K562 (cell line): ENCODE measurements at regions not wholly inside any gene's neighbourhood (a gene's known extent, or its start where the extent isn't known, plus 50 kb on each side); places are given as distances from the start of the nearest gene placed in this dataset.

ENCODE experiments used
- ATAC-seq: fragments of 200-7000 bp; cut with Tn5 transposase; 3 replicates; pipeline ENCODE4 v1.9.1; 2020; ENCODE audit warnings: moderate library complexity
- BruUV-seq: library from RNA; stranded (reverse); fragments of 400-500 nt; replicated peaks from 2 replicates; lab custom pipeline; 2021; lab: Mats Ljungman, UMichigan
- CTCF ChIA-PET: fragments of 300-600 bp; formaldehyde crosslinking; extraction: SDS; loops from one replicate; lab custom pipeline; 2021; ENCODE audit warnings: low intra/inter-chr PET ratio; lab: Yijun Ruan, JAX
- POLR2A ChIA-PET: fragments of 300-600, 350-650 bp; sonication (Branson Sonifier 250); formaldehyde crosslinking; extraction: SDS; loops from one replicate; lab custom pipeline; 2021; ENCODE audit warnings: antibody characterized with exemption, inconsistent platforms; lab: Yijun Ruan, JAX
- DNase-seq, 4 experiments: peaks; one replicate each; pipeline versions ENCODE4 v3.0.0 to v3.0.0-alpha.2; 2011 to 2018; ENCODE audit warnings: low spot score in 3 of 4, mixed read lengths in 3 of 4; ENCODE audit errors: extremely low read depth in 1 of 4
- FAIRE-seq: peaks from 2 replicates; lab custom pipeline; 2011; peaks lifted over from hg19 to GRCh38; lab: Jason Lieb, UNC
- H2AFZ ChIP-seq: 2 replicates; pipeline ENCODE4 v1.6.0; 2011; ENCODE audit warnings: low read depth, low read length, control low read depth, inconsistent platforms
- H3K27ac ChIP-seq: fragments of 200-600 bp; 3 replicates; pipeline ENCODE4 v1.8.0; 2011; ENCODE audit warnings: low read depth, mild to moderate bottlenecking, control low read depth, inconsistent platforms, low read length, moderate library complexity, mixed read lengths; ENCODE audit errors: extremely low read depth
- H3K27me3 ChIP-seq, 2 experiments: fragments of 300-600 bp in 1 of 2; 2 replicates in 1 of 2; 3 replicates in 1 of 2; pipeline versions ENCODE4 v1.6.0 to v1.8.0; 2011; ENCODE audit warnings: inconsistent platforms in 2 of 2, low read length in 2 of 2, mild to moderate bottlenecking in 1 of 2, mixed read lengths in 1 of 2, moderate library complexity in 1 of 2; ENCODE audit not compliant: control insufficient read depth in 2 of 2, insufficient read depth in 2 of 2
- H3K36me3 ChIP-seq: fragments of 300-600 bp; 3 replicates; pipeline ENCODE4 v1.8.0; 2011; ENCODE audit warnings: mild to moderate bottlenecking, low read length, inconsistent platforms; ENCODE audit not compliant: control insufficient read depth, insufficient read depth
- H3K4me1 ChIP-seq, 2 experiments: fragments of 200-600 bp in 1 of 2; replicated peaks in 1 of 2; 2 replicates in 1 of 2; 3 replicates in 1 of 2; pipeline versions ENCODE4 v1.5.1 to v1.8.0; 2011; ENCODE audit warnings: inconsistent platforms in 2 of 2, low read length in 2 of 2, mild to moderate bottlenecking in 1 of 2, mixed read lengths in 1 of 2, moderate library complexity in 1 of 2; ENCODE audit not compliant: control insufficient read depth in 2 of 2, insufficient read depth in 2 of 2
- H3K4me2 ChIP-seq: 2 replicates; pipeline ENCODE4 v1.6.1; 2011; ENCODE audit warnings: low read length, control low read depth, inconsistent platforms, mixed read lengths; ENCODE audit not compliant: insufficient read depth
- H3K4me3 ChIP-seq: fragments of 200-600 bp; sonication (generic), shearing (Covaris generic); 2 replicates; pipeline ENCODE4 v1.5.1; 2016; ENCODE audit warnings: control low read depth, inconsistent platforms
- H3K79me2 ChIP-seq: fragments of 200-600 bp; 3 replicates; pipeline ENCODE4 v1.8.0; 2011; ENCODE audit warnings: low read length, inconsistent platforms; ENCODE audit not compliant: control insufficient read depth, insufficient read depth
- H3K9ac ChIP-seq, 2 experiments: 2 replicates each; pipeline versions ENCODE4 v1.6.0 to v1.6.1; 2011; ENCODE audit warnings: low read depth in 2 of 2, low read length in 2 of 2, control low read depth in 1 of 2, inconsistent platforms in 1 of 2, mild to moderate bottlenecking in 1 of 2, mixed read lengths in 1 of 2; ENCODE audit not compliant: insufficient read depth in 1 of 2
- H3K9me1 ChIP-seq: one replicate; pipeline ENCODE4 v1.6.0; 2011; ENCODE audit warnings: inconsistent platforms, mild to moderate bottlenecking, low read length, moderate library complexity; ENCODE audit not compliant: control insufficient read depth, insufficient read depth
- H3K9me3 ChIP-seq: replicated peaks from 2 replicates; pipeline ENCODE4 v1.5.1; 2011; ENCODE audit warnings: low read depth, low read length, inconsistent platforms; ENCODE audit not compliant: control insufficient read depth, insufficient read depth
- H4K20me1 ChIP-seq: replicated peaks from 2 replicates; pipeline ENCODE4 v1.6.1; 2011; ENCODE audit warnings: low read length, inconsistent platforms, mixed read lengths; ENCODE audit not compliant: control insufficient read depth, insufficient read depth
- ADNP ChIP-seq: fragments of 200-800 bp; sonication (Bioruptor generic); IDR thresholded peaks from 2 replicates; pipeline ENCODE4 v1.6.1; 2016; ENCODE audit warnings: missing genetic modification characterization, missing compliant biosample characterization
- EWSR1 ChIP-seq: fragments of 450-650 bp; IDR thresholded peaks from 2 replicates; pipeline ENCODE4 v1.6.1; 2018; ENCODE audit warnings: borderline replicate concordance, mild to moderate bottlenecking, low read depth, moderate library complexity; ENCODE audit not compliant: partially characterized antibody
- FOXK2 ChIP-seq, 2 experiments: fragments of 450-650 bp; IDR thresholded peaks in 1 of 2; conservative IDR thresholded peaks in 1 of 2; 2 replicates each; pipeline ENCODE4 v1.6.1; 2016; ENCODE audit warnings: low read depth in 2 of 2, mild to moderate bottlenecking in 1 of 2
- LARP7 ChIP-seq: fragments of 450-650 bp; IDR thresholded peaks from 2 replicates; pipeline ENCODE4 v1.6.1; 2016
- MBD2 ChIP-seq: sonication (generic); IDR thresholded peaks from 2 replicates; pipeline ENCODE4 v1.6.1; 2016; ENCODE audit warnings: low read depth, borderline replicate concordance
- POLR3A ChIP-seq: IDR thresholded peaks from 2 replicates; pipeline ENCODE4 v1.6.1; 2011; ENCODE audit warnings: borderline replicate concordance, mild to moderate bottlenecking, moderate library complexity; ENCODE audit not compliant: insufficient read length, insufficient read depth; ENCODE audit errors: extremely low read depth
- SIN3A ChIP-seq, 2 experiments: fragments of 150-350 bp in 1 of 2; IDR thresholded peaks; 2 replicates each; pipeline ENCODE4 v1.6.1; 2011 to 2016; ENCODE audit warnings: borderline replicate concordance in 2 of 2, low read depth in 2 of 2, low read length in 2 of 2, mild to moderate bottlenecking in 2 of 2, moderate library complexity in 2 of 2; ENCODE audit not compliant: control insufficient read depth in 1 of 2
- TGIF2 ChIP-seq: sonication (generic); formaldehyde crosslinking; IDR thresholded peaks from 2 replicates; pipeline ENCODE4 v1.8.1; 2022; ENCODE audit warnings: mild to moderate bottlenecking, missing genetic modification reagents, moderate library complexity
- TSC22D4 ChIP-seq: fragments of 450-650 bp; IDR thresholded peaks from 2 replicates; pipeline ENCODE4 v1.6.1; 2016; ENCODE audit warnings: missing genetic modification characterization, missing biosample characterization, control low read depth
- U2AF1 ChIP-seq: fragments of 200-400 bp; formaldehyde crosslinking; optimal IDR thresholded peaks from 2 replicates; pipeline ENCODE3; 2017; ENCODE audit warnings: mild to moderate bottlenecking, low read depth, low read length, moderate library complexity
- XRCC5 ChIP-seq: fragments of 200-400 bp; formaldehyde crosslinking; IDR thresholded peaks from 2 replicates; pipeline ENCODE4 v1.6.1; 2017; ENCODE audit warnings: low read depth, mild to moderate bottlenecking, low read length
- ZNF165 ChIP-seq: fragments of 250-450 bp; sonication (Bioruptor Pico); IDR thresholded peaks from 2 replicates; pipeline ENCODE4 v1.4.0; 2020; ENCODE audit warnings: borderline replicate concordance
- WGBS: fragments of 100-300 bp; shearing (Covaris generic); methylation state at CpG from one replicate; pipeline ENCODE4 v1.1.6; 2016; ENCODE audit warnings: low coverage, mixed read lengths; ENCODE audit not compliant: insufficient coverage; ENCODE audit errors: missing lambda C conversion rate; 5-methylcytosine and 5-hydroxymethylcytosine counted together
- in situ Hi-C: fragments of 300-500 bp; cut with MboI; formaldehyde crosslinking; loops from 4 replicates; pipeline ENCODE4 v1.15.0; 2018; ENCODE audit warnings: inconsistent platforms, mixed read lengths
- intact Hi-C: fragments of 100-400 bp; cut with micrococcal nuclease; formaldehyde crosslinking; loops from 2 replicates; pipeline ENCODE4 v1.14.2; 2022

DNA sequence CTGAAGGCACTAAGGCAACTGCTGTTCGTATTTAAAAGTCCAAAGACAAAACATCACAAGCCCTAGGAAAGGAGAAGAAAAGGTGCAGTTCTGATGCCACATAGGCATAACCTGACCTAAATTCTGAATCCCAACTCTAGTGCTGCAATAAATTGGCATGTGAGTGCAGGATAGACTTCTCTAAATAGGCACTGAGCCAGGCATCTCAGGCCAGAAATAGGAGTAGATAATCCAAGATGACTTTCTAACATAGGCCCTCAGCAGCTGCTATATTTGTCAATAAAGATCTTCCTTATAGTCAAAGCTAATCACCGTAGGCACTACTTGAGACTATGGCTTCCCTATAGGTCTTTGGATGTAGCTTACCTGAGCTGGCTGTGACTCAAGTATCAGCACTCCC is 1163.8 kb downstream of the SORCS1 start:
- H4K20me1 ChIP-seq = no peaks in the 10 kb centered on the region
- no peak overlapping the region for H3K4me2 ChIP-seq
- H3K9me1 ChIP-seq = no peaks in the 10 kb centered on the region
- H2AFZ ChIP-seq = no peak overlapping the region
- H3K4me3 ChIP-seq = no peak overlapping the region
- no peak for FAIRE-seq
- H3K79me2 ChIP-seq = no peaks in the 10 kb centered on the region
- H3K36me3 ChIP-seq = no peaks in the 10 kb centered on the region
- BruUV-seq = no TSS peak
- H3K9me3 ChIP-seq = no peaks in the 10 kb centered on the region
- POLR2A ChIA-PET = no interaction called here
- no peak overlapping the region for H3K9ac ChIP-seq
- no peaks in the 10 kb centered on the region for H3K27me3 ChIP-seq
- no peak for TF ChIP-seq SIN3A (IDR thresholded peaks at IDR 0.05; ENCODE audit: borderline replicate concordance in 2 of 2, control insufficient read depth in 1 of 2, low read depth in 2 of 2, low read length in 2 of 2)
- TF ChIP-seq POLR3A = no peak
- TF ChIP-seq XRCC5 = no peak
- TF ChIP-seq ZNF165 (CRISPR knock-in tag) = no peak
- TF ChIP-seq TGIF2 (CRISPR knock-in tag) = no peak
- TF ChIP-seq MBD2 = no peak
- TF ChIP-seq FOXK2 (conservative IDR thresholded peaks at IDR 0.05 in 1 of 2, IDR thresholded peaks at IDR 0.05 in 1 of 2; ENCODE audit: low read depth in 2 of 2) = no peak
- no peak for TF ChIP-seq TSC22D4
- no peak for TF ChIP-seq EWSR1
- no peak for TF ChIP-seq U2AF1
- no peak for TF ChIP-seq LARP7
- no peak for TF ChIP-seq ADNP (tag)
- WGBS = 0% methylated on average over 1 of the region's 2 CpGs
- no peak for ATAC-seq
- no peaks in the 10 kb centered on the region for H3K4me1 ChIP-seq
- CTCF ChIA-PET = no interaction called here
- in situ Hi-C loops = no loop called here
- H3K27ac ChIP-seq = no peak overlapping the region
- intact Hi-C loops = no loop called here
- no peak for DNase-seq
